ENCODE measurements at regions not wholly inside any gene's neighbourhood (a gene's known extent, or its start where the extent isn't known, plus 50 kb on each side); places are given as distances from the start of the nearest gene placed in this dataset.

DNA sequence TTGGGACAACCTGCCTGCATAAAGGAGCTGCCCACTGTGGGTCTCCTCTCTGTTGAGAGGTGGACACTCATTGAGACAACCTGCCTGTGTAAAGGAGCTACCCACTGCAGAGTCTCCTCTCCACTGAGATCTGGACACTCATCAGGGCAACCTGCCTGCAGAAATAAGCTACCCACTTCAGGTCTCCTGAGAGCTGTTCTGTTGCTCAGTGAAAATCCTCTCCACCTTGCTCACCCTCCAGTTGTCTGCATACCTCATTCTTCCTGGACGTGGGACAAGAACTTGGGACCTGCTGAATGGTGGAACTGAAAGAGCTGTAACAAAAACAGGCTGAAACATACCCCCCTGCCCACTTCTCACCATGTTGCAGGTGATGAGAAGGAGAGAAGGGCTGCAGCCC is 59.9 kb upstream of the CDKN2AIP start:
- BruUV-seq (replicated peaks) = no TSS peak
- Histone ChIP-seq H3K56ac (ENCODE audit: extremely low read depth, insufficient read depth, low read length) (no peak overlapping the region), H2BK20ac (ENCODE audit: low read depth, low read length) (no peak overlapping the region), H3K4ac (ENCODE audit: low read depth, low read length) (no peak overlapping the region), H4K5ac (ENCODE audit: low read depth, low read length) (no peak overlapping the region), H2AK5ac (ENCODE audit: low read depth, low read length) (no peak overlapping the region), H3K27me3 (ENCODE audit: control insufficient read depth, insufficient read depth, low read length) (peaks cover 31% of the 10 kb centered on the region), H3K23ac (ENCODE audit: low read depth, low read length) (no peak overlapping the region), H2BK120ac (ENCODE audit: low read depth, low read length) (no peak overlapping the region), H3K79me1 (ENCODE audit: low read depth in 1 of 2, low read length in 2 of 2) (no peaks in the 10 kb centered on the region), H2AFZ (replicated peaks; ENCODE audit: low read length, poor library complexity) (no peak overlapping the region), H3K14ac (replicated peaks; ENCODE audit: low read depth, low read length) (no peak overlapping the region), H3K9ac (ENCODE audit: low read depth, low read length) (no peak overlapping the region), H4K8ac (ENCODE audit: low read depth in 2 of 2, low read length in 2 of 2) (no peak overlapping the region), H4K91ac (ENCODE audit: insufficient read depth, low read depth, low read length) (no peak overlapping the region), H3K4me3 (ENCODE audit: insufficient read depth, low read depth, low read length) (no peak overlapping the region), H3K36me3 (ENCODE audit: control insufficient read depth, insufficient read depth, low read length) (no peaks in the 10 kb centered on the region), H3K27ac (ENCODE audit: insufficient read depth, low read length) (no peak overlapping the region), H3K4me1 (ENCODE audit: control insufficient read depth, insufficient read depth, low read length) (no peaks in the 10 kb centered on the region), H2BK15ac (ENCODE audit: low read depth, low read length) (no peak overlapping the region), H2BK5ac (ENCODE audit: low read depth, low read length, poor library complexity, severe bottlenecking) (no peak overlapping the region), H3K18ac (ENCODE audit: low read depth, low read length) (no peak overlapping the region), H3K4me2 (ENCODE audit: low read depth, low read length) (no peak overlapping the region), H3K9me1 (ENCODE audit: insufficient read depth, low read length) (peaks cover 3% of the 10 kb centered on the region; the same call in 1 of the 2 replicates), H4K20me1 (ENCODE audit: insufficient read depth, low read length) (no peaks in the 10 kb centered on the region), H2AK9ac (replicated peaks; ENCODE audit: low read depth, low read length, poor library complexity) (no peak overlapping the region), H3K9me3 (ENCODE audit: control insufficient read depth, insufficient read depth, low read length) (peaks cover 13% of the 10 kb centered on the region)
- no peak for ATAC-seq (ENCODE audit: low read depth)
- intact Hi-C loops (cut with micrococcal nuclease) (no loop called here), dilution Hi-C loops (cut with HindIII; ENCODE audit: low sequenced_read_pairs, unreplicated experiment) (no loop called here), in situ Hi-C loops (cut with MboI; ENCODE audit: low sequenced_read_pairs) (no loop called here)
- ChIA-PET CTCF (no interaction called here), POLR2A (ENCODE audit: unreplicated experiment) (no interaction called here)
- no peak for DNase-seq
- WGBS, 2 experiments (ENCODE audit: extremely low coverage in 2 of 2, insufficient read length in 1 of 2) = no CpG with 5 or more reads among the region's 1 CpG
- TF ChIP-seq, protein P1, sequence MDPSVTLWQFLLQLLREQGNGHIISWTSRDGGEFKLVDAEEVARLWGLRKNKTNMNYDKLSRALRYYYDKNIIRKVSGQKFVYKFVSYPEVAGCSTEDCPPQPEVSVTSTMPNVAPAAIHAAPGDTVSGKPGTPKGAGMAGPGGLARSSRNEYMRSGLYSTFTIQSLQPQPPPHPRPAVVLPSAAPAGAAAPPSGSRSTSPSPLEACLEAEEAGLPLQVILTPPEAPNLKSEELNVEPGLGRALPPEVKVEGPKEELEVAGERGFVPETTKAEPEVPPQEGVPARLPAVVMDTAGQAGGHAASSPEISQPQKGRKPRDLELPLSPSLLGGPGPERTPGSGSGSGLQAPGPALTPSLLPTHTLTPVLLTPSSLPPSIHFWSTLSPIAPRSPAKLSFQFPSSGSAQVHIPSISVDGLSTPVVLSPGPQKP (IDR thresholded peaks at IDR 0.05; ENCODE audit: borderline replicate concordance, low read depth, low read length) = no peak
- TF ChIP-seq, protein P2, sequence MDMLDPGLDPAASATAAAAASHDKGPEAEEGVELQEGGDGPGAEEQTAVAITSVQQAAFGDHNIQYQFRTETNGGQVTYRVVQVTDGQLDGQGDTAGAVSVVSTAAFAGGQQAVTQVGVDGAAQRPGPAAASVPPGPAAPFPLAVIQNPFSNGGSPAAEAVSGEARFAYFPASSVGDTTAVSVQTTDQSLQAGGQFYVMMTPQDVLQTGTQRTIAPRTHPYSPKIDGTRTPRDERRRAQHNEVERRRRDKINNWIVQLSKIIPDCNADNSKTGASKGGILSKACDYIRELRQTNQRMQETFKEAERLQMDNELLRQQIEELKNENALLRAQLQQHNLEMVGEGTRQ (IDR thresholded peaks at IDR 0.05; ENCODE audit: low read depth, low read length) = no peak
- TF ChIP-seq CEBPB (IDR thresholded peaks at IDR 0.05; ENCODE audit: low read depth, low read length) (no peak), RCOR1 (IDR thresholded peaks at IDR 0.05; ENCODE audit: insufficient replicate concordance, low read length) (no peak), MAFK (IDR thresholded peaks at IDR 0.05; ENCODE audit: low read depth, low read length) (no peak), RFX5 (IDR thresholded peaks at IDR 0.05; ENCODE audit: low read depth, low read length) (no peak), SMC3 (IDR thresholded peaks at IDR 0.05; ENCODE audit: low read depth, low read length) (no peak), BHLHE40 (IDR thresholded peaks at IDR 0.05; ENCODE audit: low read depth, low read length) (no peak), NFE2L2 (IDR thresholded peaks at IDR 0.05; ENCODE audit: low read depth, low read length) (no peak), MXI1 (IDR thresholded peaks at IDR 0.05; ENCODE audit: borderline replicate concordance, low read depth, low read length) (no peak), POLR2A (IDR thresholded peaks at IDR 0.05; ENCODE audit: low read depth, low read length) (no peak), FOS (IDR thresholded peaks at IDR 0.05; ENCODE audit: low read depth, low read length) (no peak)
- TF ChIP-seq, protein P3, sequence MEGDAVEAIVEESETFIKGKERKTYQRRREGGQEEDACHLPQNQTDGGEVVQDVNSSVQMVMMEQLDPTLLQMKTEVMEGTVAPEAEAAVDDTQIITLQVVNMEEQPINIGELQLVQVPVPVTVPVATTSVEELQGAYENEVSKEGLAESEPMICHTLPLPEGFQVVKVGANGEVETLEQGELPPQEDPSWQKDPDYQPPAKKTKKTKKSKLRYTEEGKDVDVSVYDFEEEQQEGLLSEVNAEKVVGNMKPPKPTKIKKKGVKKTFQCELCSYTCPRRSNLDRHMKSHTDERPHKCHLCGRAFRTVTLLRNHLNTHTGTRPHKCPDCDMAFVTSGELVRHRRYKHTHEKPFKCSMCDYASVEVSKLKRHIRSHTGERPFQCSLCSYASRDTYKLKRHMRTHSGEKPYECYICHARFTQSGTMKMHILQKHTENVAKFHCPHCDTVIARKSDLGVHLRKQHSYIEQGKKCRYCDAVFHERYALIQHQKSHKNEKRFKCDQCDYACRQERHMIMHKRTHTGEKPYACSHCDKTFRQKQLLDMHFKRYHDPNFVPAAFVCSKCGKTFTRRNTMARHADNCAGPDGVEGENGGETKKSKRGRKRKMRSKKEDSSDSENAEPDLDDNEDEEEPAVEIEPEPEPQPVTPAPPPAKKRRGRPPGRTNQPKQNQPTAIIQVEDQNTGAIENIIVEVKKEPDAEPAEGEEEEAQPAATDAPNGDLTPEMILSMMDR (conservative IDR thresholded peaks at IDR 0.05; ENCODE audit: low read depth, low read length) = no peak
